Spleen (tissue), 7 donors: ENCODE measurements at regions not wholly inside any gene's neighbourhood (a gene's known extent, or its start where the extent isn't known, plus 50 kb on each side); places are given as distances from the start of the nearest gene placed in this dataset.

Experiments used
- POLR2A ChIP-seq, 3 donors: fragments of 450-650 bp; IDR thresholded peaks; one replicate each; pipeline ENCODE4 v1.5.1; 2017; ENCODE audit warnings: antibody characterized with exemption in 3 of 3, mild to moderate bottlenecking in 1 of 3
- TF ChIP-seq, protein P1 (sequence below), 11 experiments: fragments of 200-600 bp in 7 of 11; fragments of 450-650 bp in 4 of 11; sonication (generic) in 4 of 11; IDR thresholded peaks in 8 of 11; conservative IDR thresholded peaks in 3 of 11; 1 replicate in 7 of 11; 2 replicates in 4 of 11; pipeline versions ENCODE4 v1.4.0 to v1.8.0; 2016 to 2021; ENCODE audit warnings: antibody characterized with exemption in 11 of 11, inconsistent platforms in 4 of 11, mild to moderate bottlenecking in 1 of 11
- donor health status: DM: no; HTN: no; CAD: no; lungs with moderate emphysema.
- donor health status: DM: no; HTN: no; CAD: no.
- donor health status: DM: no; HTN: no; CAD: no.

DNA sequence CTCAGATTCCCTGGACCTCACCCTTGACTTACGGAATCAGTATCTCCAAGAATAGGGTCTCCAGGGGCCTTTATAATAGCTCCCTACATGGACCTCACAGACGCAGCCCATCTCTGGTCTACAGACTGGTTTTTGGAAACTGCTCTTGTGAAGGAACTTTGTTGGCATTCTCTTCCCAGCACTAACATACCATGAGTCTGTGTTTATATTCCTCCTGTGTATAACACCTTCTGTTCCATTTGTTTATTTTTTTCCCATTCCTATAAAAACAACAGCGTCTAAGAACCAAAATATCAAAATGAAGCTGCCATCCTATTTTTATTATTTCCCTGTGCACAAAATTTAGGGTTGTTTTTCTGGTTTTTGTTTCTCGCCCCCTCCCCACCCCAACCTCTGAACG lies 131.1 kb downstream of the NEDD1 start:
- TF ChIP-seq, protein P1, sequence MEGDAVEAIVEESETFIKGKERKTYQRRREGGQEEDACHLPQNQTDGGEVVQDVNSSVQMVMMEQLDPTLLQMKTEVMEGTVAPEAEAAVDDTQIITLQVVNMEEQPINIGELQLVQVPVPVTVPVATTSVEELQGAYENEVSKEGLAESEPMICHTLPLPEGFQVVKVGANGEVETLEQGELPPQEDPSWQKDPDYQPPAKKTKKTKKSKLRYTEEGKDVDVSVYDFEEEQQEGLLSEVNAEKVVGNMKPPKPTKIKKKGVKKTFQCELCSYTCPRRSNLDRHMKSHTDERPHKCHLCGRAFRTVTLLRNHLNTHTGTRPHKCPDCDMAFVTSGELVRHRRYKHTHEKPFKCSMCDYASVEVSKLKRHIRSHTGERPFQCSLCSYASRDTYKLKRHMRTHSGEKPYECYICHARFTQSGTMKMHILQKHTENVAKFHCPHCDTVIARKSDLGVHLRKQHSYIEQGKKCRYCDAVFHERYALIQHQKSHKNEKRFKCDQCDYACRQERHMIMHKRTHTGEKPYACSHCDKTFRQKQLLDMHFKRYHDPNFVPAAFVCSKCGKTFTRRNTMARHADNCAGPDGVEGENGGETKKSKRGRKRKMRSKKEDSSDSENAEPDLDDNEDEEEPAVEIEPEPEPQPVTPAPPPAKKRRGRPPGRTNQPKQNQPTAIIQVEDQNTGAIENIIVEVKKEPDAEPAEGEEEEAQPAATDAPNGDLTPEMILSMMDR (IDR thresholded peaks at IDR 0.05 in 8 of 11, conservative IDR thresholded peaks at IDR 0.05 in 3 of 11): no peak
- TF ChIP-seq POLR2A (IDR thresholded peaks at IDR 0.05): no peak
